Activated T-cell treated with anti-CD3 and anti-CD28 coated beads for 48 hours (primary cell): ENCODE measurements at regions not wholly inside any gene's neighbourhood (a gene's known extent, or its start where the extent isn't known, plus 50 kb on each side); places are given as distances from the start of the nearest gene placed in this dataset.
A peak's percentile ranks its signal among the peaks of the same experiment; 100 is the strongest.
"Not testable (repeated sequence)": the region's sequence is repeated elsewhere in the genome, so short reads cannot be mapped to it uniquely, and the experiment has no call there.

Experiments used
- DNase-seq: peaks from one replicate; pipeline ENCODE4 v3.0.0-alpha.2; 2020; ENCODE audit warnings: low read depth

GRCh38 chr4:27075603-27076002, 215.0 kb downstream of the STIM2 start:
- not testable (repeated sequence) for DNase-seq

GRCh38 chr4:27078934-27079455, 218.4 kb downstream of the STIM2 start:
- no peak for DNase-seq

- no peak for DNase-seq
Observed at GRCh38 chr4:27081675-27082586, 221.3 kb downstream of the STIM2 start.

- no peak for DNase-seq
Observed at GRCh38 chr4:27082776-27083175, 222.1 kb downstream of the STIM2 start.

GRCh38 chr4:27084685-27085361, 224.2 kb downstream of the STIM2 start:
- DNase-seq, result peak; percentile 6

GRCh38 chr4:27085396-27085795, 224.8 kb downstream of the STIM2 start:
- no peak for DNase-seq

- DNase-seq, result no peak
Observed at GRCh38 chr4:27087306-27088045, 226.8 kb downstream of the STIM2 start.

GRCh38 chr4:27088491-27088890, 227.8 kb downstream of the STIM2 start:
- DNase-seq, result no peak

- no peak for DNase-seq
Observed at GRCh38 chr4:27089186-27089585, 228.5 kb downstream of the STIM2 start.

GRCh38 chr4:27090406-27090805, 229.8 kb downstream of the STIM2 start:
- no peak for DNase-seq

GRCh38 chr4:27094224-27094623, 233.6 kb downstream of the STIM2 start:
- no peak for DNase-seq

GRCh38 chr4:27094783-27095182, 234.1 kb downstream of the STIM2 start:
- no peak for DNase-seq

GRCh38 chr4:27096142-27096824, 235.6 kb downstream of the STIM2 start:
- no peak for DNase-seq

GRCh38 chr4:27098034-27098433, 237.4 kb downstream of the STIM2 start:
- no peak for DNase-seq

GRCh38 chr4:27100713-27101112, 240.1 kb downstream of the STIM2 start:
- DNase-seq, result no peak

GRCh38 chr4:27101126-27101525, 240.5 kb downstream of the STIM2 start:
- DNase-seq, result no peak

- no peak for DNase-seq
Observed at GRCh38 chr4:27101561-27101960, 240.9 kb downstream of the STIM2 start.

GRCh38 chr4:27111627-27112026, 251.0 kb downstream of the STIM2 start:
- no peak for DNase-seq

- no peak for DNase-seq
Observed at GRCh38 chr4:27112587-27112986, 251.9 kb downstream of the STIM2 start.

- DNase-seq, result no peak
Observed at GRCh38 chr4:27115221-27115620, 254.6 kb downstream of the STIM2 start.

- no peak for DNase-seq
Observed at GRCh38 chr4:27117453-27117852, 256.8 kb downstream of the STIM2 start.

- DNase-seq, result no peak
Observed at GRCh38 chr4:27119239-27119638, 258.6 kb downstream of the STIM2 start.
